MM.1S (cell line): ENCODE measurements at regions not wholly inside any gene's neighbourhood (a gene's known extent, or its start where the extent isn't known, plus 50 kb on each side); places are given as distances from the start of the nearest gene placed in this dataset.

Experiments used
- DNase-seq: peaks from one replicate; pipeline ENCODE4 v3.0.0-alpha.2; 2015
- H2AFZ ChIP-seq: fragments of 300-600 bp; sonication (generic); 2 replicates; pipeline ENCODE4 v1.6.0; 2016; ENCODE audit warnings: antibody characterized with exemption, low read length
- H3F3A ChIP-seq: fragments of 300-600 bp; sonication (generic); 2 replicates; pipeline ENCODE4 v1.6.1; 2016; ENCODE audit warnings: mild to moderate bottlenecking, antibody characterized with exemption, low read length, moderate library complexity, mixed read lengths; ENCODE audit not compliant: insufficient read depth
- H3K27ac ChIP-seq: fragments of 300-600 bp; sonication (generic); 2 replicates; pipeline ENCODE4 v1.5.1; 2016; ENCODE audit warnings: mild to moderate bottlenecking, low read length
- H3K27me3 ChIP-seq: fragments of 300-600 bp; sonication (generic); replicated peaks from 2 replicates; pipeline ENCODE4 v1.6.0; 2016; ENCODE audit warnings: low read length; ENCODE audit not compliant: insufficient read depth
- H3K36me3 ChIP-seq: fragments of 300-600 bp; sonication (generic); replicated peaks from 2 replicates; pipeline ENCODE4 v1.6.1; 2016; ENCODE audit warnings: mild to moderate bottlenecking, low read length, mixed read lengths; ENCODE audit not compliant: insufficient read depth
- H3K4me1 ChIP-seq: fragments of 300-600 bp; sonication (generic); 2 replicates; pipeline ENCODE4 v1.6.1; 2016; ENCODE audit warnings: low read length, mixed read lengths
- H3K4me2 ChIP-seq: fragments of 300-600 bp; sonication (generic); 2 replicates; pipeline ENCODE4 v1.6.0; 2016; ENCODE audit warnings: low read depth, low read length
- H3K4me3 ChIP-seq: fragments of 300-600 bp; sonication (generic); 2 replicates; pipeline ENCODE4 v1.5.1; 2016; ENCODE audit warnings: low read length, mixed read lengths
- H3K79me2 ChIP-seq: fragments of 300-600 bp; sonication (generic); 2 replicates; pipeline ENCODE4 v1.6.1; 2016; ENCODE audit warnings: mixed run types, low read length, mixed read lengths
- H3K9ac ChIP-seq: fragments of 300-600 bp; sonication (generic); 2 replicates; pipeline ENCODE4 v1.6.1; 2016; ENCODE audit warnings: low read length, mixed read lengths
- H3K9me2 ChIP-seq: fragments of 300-600 bp; sonication (generic); replicated peaks from 2 replicates; pipeline ENCODE4 v1.6.1; 2016; ENCODE audit warnings: mild to moderate bottlenecking, low read length, mixed read lengths; ENCODE audit not compliant: insufficient read depth
- H3K9me3 ChIP-seq: fragments of 300-600 bp; sonication (generic); replicated peaks from 2 replicates; pipeline ENCODE4 v1.6.1; 2016; ENCODE audit warnings: mild to moderate bottlenecking, low read length, mixed read lengths; ENCODE audit not compliant: insufficient read depth
- H4K20me1 ChIP-seq: fragments of 300-600 bp; sonication (generic); 2 replicates; pipeline ENCODE4 v1.6.1; 2016; ENCODE audit warnings: mild to moderate bottlenecking, low read length, moderate library complexity, mixed read lengths; ENCODE audit not compliant: insufficient read depth
- EZH2 ChIP-seq: fragments of 300-600 bp; sonication (generic); optimal IDR thresholded peaks from 2 replicates; pipeline ENCODE3; 2017; ENCODE audit warnings: low read depth, mild to moderate bottlenecking, antibody characterized with exemption, low read length, mixed read lengths
- EZH2phosphoT487 ChIP-seq: fragments of 300-600 bp; sonication (generic); IDR thresholded peaks from 2 replicates; pipeline ENCODE4 v1.6.1; 2018; ENCODE audit warnings: antibody characterized with exemption, low read length
- TF ChIP-seq, protein P1 (sequence below): fragments of 300-600 bp; sonication (generic); IDR thresholded peaks from 2 replicates; pipeline ENCODE4 v1.5.1; 2016; ENCODE audit warnings: antibody characterized with exemption, low read length, mixed read lengths

DNA sequence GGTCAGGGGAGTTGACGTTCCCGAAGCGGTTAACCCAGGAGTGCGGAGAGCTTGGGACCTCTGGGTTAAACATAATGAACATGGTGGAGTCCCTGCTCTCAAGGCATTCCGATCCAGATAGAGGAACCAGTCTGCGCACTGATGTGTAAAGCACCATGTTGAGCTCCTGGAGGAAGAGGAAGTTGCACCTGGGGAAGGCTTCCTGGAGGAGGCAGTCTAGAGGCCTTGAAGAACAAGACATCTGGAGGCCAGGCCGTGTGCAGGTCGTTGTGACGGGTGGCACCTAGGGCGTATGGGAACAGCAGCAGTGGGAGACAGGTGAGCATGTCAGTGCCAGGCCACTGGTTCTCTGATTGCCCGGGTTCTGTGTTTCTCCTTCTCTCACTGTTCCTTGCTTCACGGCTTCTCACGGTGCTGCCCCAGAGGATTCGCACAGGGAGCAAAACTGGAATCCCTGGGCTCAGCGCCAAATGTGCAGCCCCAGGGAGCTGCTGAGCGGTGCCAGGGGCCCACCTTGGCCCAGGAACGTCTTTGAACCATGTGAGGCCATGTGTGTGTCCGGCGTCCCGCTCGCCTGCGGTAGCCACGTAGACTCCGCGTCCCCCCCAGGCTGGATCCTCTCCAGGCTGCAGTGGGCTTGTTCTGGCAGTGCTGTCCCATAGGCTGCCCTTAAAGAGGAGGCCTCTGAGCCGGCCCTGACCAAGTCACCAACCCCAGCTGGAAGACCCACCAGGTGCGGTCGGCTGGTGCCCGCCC lies 122.9 kb upstream of the GALNT2 start:
- no peak overlapping the region for H2AFZ ChIP-seq
- no peaks in the 10 kb centered on the region for H3K4me1 ChIP-seq
- H3K9ac ChIP-seq = no peak overlapping the region
- H3K9me2 ChIP-seq = no peaks in the 10 kb centered on the region
- DNase-seq = no peak
- no peaks in the 10 kb centered on the region for H4K20me1 ChIP-seq
- H3K27me3 ChIP-seq = no peaks in the 10 kb centered on the region
- H3K9me3 ChIP-seq = no peaks in the 10 kb centered on the region
- H3K79me2 ChIP-seq = no peaks in the 10 kb centered on the region
- TF ChIP-seq, protein P1, sequence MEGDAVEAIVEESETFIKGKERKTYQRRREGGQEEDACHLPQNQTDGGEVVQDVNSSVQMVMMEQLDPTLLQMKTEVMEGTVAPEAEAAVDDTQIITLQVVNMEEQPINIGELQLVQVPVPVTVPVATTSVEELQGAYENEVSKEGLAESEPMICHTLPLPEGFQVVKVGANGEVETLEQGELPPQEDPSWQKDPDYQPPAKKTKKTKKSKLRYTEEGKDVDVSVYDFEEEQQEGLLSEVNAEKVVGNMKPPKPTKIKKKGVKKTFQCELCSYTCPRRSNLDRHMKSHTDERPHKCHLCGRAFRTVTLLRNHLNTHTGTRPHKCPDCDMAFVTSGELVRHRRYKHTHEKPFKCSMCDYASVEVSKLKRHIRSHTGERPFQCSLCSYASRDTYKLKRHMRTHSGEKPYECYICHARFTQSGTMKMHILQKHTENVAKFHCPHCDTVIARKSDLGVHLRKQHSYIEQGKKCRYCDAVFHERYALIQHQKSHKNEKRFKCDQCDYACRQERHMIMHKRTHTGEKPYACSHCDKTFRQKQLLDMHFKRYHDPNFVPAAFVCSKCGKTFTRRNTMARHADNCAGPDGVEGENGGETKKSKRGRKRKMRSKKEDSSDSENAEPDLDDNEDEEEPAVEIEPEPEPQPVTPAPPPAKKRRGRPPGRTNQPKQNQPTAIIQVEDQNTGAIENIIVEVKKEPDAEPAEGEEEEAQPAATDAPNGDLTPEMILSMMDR = no peak
- no peak for TF ChIP-seq EZH2phosphoT487
- no peak for TF ChIP-seq EZH2
- no peaks in the 10 kb centered on the region for H3K36me3 ChIP-seq
- no peak overlapping the region for H3K4me3 ChIP-seq
- H3K27ac ChIP-seq = no peak overlapping the region
- H3F3A ChIP-seq = no peaks in the 10 kb centered on the region
- H3K4me2 ChIP-seq = no peak overlapping the region

DNA sequence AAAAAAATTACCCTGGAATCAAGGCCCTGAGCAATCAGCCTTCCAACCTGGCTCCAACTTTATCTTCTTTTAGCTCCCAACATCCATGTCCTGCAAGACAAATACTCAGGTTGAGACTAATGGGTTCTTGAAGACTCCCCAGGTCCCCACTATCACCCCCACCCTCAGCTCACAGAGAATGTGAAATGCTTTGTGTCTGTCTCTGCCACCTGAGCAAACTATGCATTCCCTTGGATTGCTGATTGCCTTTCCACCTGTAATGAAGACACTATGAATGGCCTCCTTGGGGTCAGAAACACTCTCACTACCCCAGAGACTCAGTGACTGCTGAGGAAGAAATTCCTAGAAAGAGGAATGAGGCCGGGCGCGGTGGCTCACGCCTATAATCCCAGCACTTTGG lies 121.2 kb upstream of the GALNT2 start:
- no peaks in the 10 kb centered on the region for H3F3A ChIP-seq
- H3K4me1 ChIP-seq = no peaks in the 10 kb centered on the region
- no peak overlapping the region for H3K4me2 ChIP-seq

DNA sequence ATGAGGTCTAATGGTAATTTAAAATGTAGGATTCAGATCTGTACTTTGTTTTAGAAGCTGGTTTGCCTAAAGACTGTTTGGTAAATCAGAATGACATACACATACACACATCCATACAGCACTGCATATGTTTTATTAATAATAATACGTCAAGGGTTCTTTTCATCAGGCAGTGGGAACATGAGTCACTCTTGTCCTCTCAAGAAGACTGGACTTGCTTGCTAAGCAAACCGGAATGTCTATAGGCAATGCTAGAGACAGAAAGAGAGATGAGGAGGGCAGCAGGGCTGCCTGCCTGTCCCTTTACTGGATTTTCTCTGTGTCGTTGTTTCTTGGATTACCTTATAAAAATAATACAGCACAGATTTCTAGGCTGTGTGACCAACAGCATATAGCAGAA lies 119.1 kb upstream of the GALNT2 start:
- H3K4me2 ChIP-seq = no peak overlapping the region
- TF ChIP-seq EZH2 (no peak), EZH2phosphoT487 (no peak)
- TF ChIP-seq, protein P1 = no peak
- H3K27me3 ChIP-seq = no peaks in the 10 kb centered on the region
- no peaks in the 10 kb centered on the region for H3K4me1 ChIP-seq
- H3K9me2 ChIP-seq = no peaks in the 10 kb centered on the region
- no peaks in the 10 kb centered on the region for H3K36me3 ChIP-seq
- H3K27ac ChIP-seq = no peak overlapping the region
- DNase-seq = no peak
- no peak overlapping the region for H3K9ac ChIP-seq
- H3K9me3 ChIP-seq = no peaks in the 10 kb centered on the region
- H4K20me1 ChIP-seq = no peaks in the 10 kb centered on the region
- no peaks in the 10 kb centered on the region for H3K79me2 ChIP-seq
- H3K4me3 ChIP-seq = no peak overlapping the region
- no peaks in the 10 kb centered on the region for H3F3A ChIP-seq
- H2AFZ ChIP-seq = no peak overlapping the region

More for the DNA sequence above, 121.2 kb upstream of the GALNT2 start:
- H3K9me2 ChIP-seq = no peaks in the 10 kb centered on the region
- no peak overlapping the region for H3K9ac ChIP-seq
- no peaks in the 10 kb centered on the region for H3K27me3 ChIP-seq
- no peaks in the 10 kb centered on the region for H4K20me1 ChIP-seq
- H3K9me3 ChIP-seq = no peaks in the 10 kb centered on the region
- no peak overlapping the region for H3K27ac ChIP-seq
- no peak overlapping the region for H3K4me3 ChIP-seq
- no peak for DNase-seq
- TF ChIP-seq EZH2 = no peak
- no peak for TF ChIP-seq EZH2phosphoT487
- TF ChIP-seq, protein P1 = no peak
- H2AFZ ChIP-seq = no peak overlapping the region
- no peaks in the 10 kb centered on the region for H3K79me2 ChIP-seq
- H3K36me3 ChIP-seq = no peaks in the 10 kb centered on the region
